GM12878 (cell line): ENCODE measurements at regions not wholly inside any gene's neighbourhood (a gene's known extent, or its start where the extent isn't known, plus 50 kb on each side); places are given as distances from the start of the nearest gene placed in this dataset.

Experiments used
- BCLAF1 ChIP-seq: fragments of 450-650 bp; IDR thresholded peaks from 2 replicates; pipeline ENCODE4 v1.6.1; 2017; ENCODE audit warnings: antibody characterized with exemption, mild to moderate bottlenecking, moderate library complexity
- BHLHE40 ChIP-seq, 2 experiments: fragments of 450-650 bp in 1 of 2; IDR thresholded peaks; 2 replicates each; pipeline ENCODE4 v1.6.1; 2011 to 2017; ENCODE audit warnings: low read depth in 2 of 2, borderline replicate concordance in 1 of 2, improper control_type of control experiment in 1 of 2, low read length in 1 of 2, mild to moderate bottlenecking in 1 of 2
- BMI1 ChIP-seq: fragments of 450-650 bp; IDR thresholded peaks from 2 replicates; pipeline ENCODE4 v1.6.1; 2016; ENCODE audit warnings: mild to moderate bottlenecking, moderate library complexity, borderline replicate concordance
- HDAC6 ChIP-seq: fragments of 200-600 bp; sonication (generic); IDR thresholded peaks from one replicate; pipeline ENCODE4 v1.8.0; 2017; ENCODE audit warnings: antibody characterized with exemption; ENCODE audit not compliant: unreplicated experiment
- HDGF ChIP-seq: fragments of 450-650 bp; IDR thresholded peaks from 2 replicates; pipeline ENCODE4 v1.6.1; 2016; ENCODE audit warnings: antibody characterized with exemption
- JUNB ChIP-seq: IDR thresholded peaks from 2 replicates; pipeline ENCODE4 v1.6.1; 2016; ENCODE audit warnings: antibody characterized with exemption, mild to moderate bottlenecking
- MTA3 ChIP-seq: IDR thresholded peaks from 2 replicates; pipeline ENCODE4 v1.6.1; 2012; ENCODE audit warnings: low read length, inconsistent platforms, borderline replicate concordance
- RELA ChIP-seq: fragments of 450-650 bp; IDR thresholded peaks from 2 replicates; pipeline ENCODE4 v1.8.0; 2014; ENCODE audit warnings: borderline replicate concordance; ENCODE audit not compliant: partially characterized antibody
- SMAD5 ChIP-seq: IDR thresholded peaks from 2 replicates; pipeline ENCODE4 v1.6.1; 2016; ENCODE audit warnings: antibody characterized with exemption, low read depth
- SUPT20H ChIP-seq: IDR thresholded peaks from 2 replicates; pipeline ENCODE4 v1.6.1; 2011; ENCODE audit warnings: low read depth, mild to moderate bottlenecking, low read length, moderate library complexity, borderline replicate concordance; ENCODE audit not compliant: control insufficient read depth
- TCF7 ChIP-seq: IDR thresholded peaks from 2 replicates; pipeline ENCODE4 v1.6.1; 2014; ENCODE audit warnings: antibody characterized with exemption, borderline replicate concordance
- ZBTB4 ChIP-seq: fragments of 450-650 bp; formaldehyde crosslinking; IDR thresholded peaks from 2 replicates; pipeline ENCODE4 v1.4.0; 2022; ENCODE audit warnings: mild to moderate bottlenecking, moderate library complexity
- ZNF592 ChIP-seq: fragments of 450-650 bp; IDR thresholded peaks from 2 replicates; pipeline ENCODE4 v1.6.1; 2017; ENCODE audit warnings: mild to moderate bottlenecking, moderate library complexity
- ZSCAN29 ChIP-seq: fragments of 450-650 bp; IDR thresholded peaks from 2 replicates; pipeline ENCODE4 v1.6.1; 2017; ENCODE audit warnings: mild to moderate bottlenecking, moderate library complexity

GRCh38 chr11:25625094-25625493 lies 706.8 kb upstream of the ANO3 start (continued):
- TF ChIP-seq ZBTB4 (CRISPR knock-in tag) (no peak), HDGF (no peak), SUPT20H (no peak), BCLAF1 (no peak), BMI1 (no peak), ZSCAN29 (no peak), TCF7 (no peak), RELA (no peak), ZNF592 (no peak), MTA3 (no peak), HDAC6 (no peak), BHLHE40 (IDR thresholded peaks at IDR 0.05; ENCODE audit: borderline replicate concordance in 1 of 2, low read depth in 2 of 2, low read length in 1 of 2) (no peak), SMAD5 (no peak), JUNB (no peak)
